ENCODE measurements at regions not wholly inside any gene's neighbourhood (a gene's known extent, or its start where the extent isn't known, plus 50 kb on each side); places are given as distances from the start of the nearest gene placed in this dataset.

- Mint-ChIP-seq H3K9me3 (ENCODE audit: low read depth, unreplicated experiment) (no peaks in the 10 kb centered on the region), H3K36me3 (ENCODE audit: insufficient read depth, unreplicated experiment) (no peaks in the 10 kb centered on the region), H3K27me3 (ENCODE audit: unreplicated experiment) (no peaks in the 10 kb centered on the region), H3K27ac (ENCODE audit: unreplicated experiment) (no peak overlapping the region), H3K4me1 (ENCODE audit: low read depth, unreplicated experiment) (peaks cover 7% of the 10 kb centered on the region), H3K4me3 (ENCODE audit: low read depth, unreplicated experiment) (no peak overlapping the region)
- TF ChIP-seq, protein P1, sequence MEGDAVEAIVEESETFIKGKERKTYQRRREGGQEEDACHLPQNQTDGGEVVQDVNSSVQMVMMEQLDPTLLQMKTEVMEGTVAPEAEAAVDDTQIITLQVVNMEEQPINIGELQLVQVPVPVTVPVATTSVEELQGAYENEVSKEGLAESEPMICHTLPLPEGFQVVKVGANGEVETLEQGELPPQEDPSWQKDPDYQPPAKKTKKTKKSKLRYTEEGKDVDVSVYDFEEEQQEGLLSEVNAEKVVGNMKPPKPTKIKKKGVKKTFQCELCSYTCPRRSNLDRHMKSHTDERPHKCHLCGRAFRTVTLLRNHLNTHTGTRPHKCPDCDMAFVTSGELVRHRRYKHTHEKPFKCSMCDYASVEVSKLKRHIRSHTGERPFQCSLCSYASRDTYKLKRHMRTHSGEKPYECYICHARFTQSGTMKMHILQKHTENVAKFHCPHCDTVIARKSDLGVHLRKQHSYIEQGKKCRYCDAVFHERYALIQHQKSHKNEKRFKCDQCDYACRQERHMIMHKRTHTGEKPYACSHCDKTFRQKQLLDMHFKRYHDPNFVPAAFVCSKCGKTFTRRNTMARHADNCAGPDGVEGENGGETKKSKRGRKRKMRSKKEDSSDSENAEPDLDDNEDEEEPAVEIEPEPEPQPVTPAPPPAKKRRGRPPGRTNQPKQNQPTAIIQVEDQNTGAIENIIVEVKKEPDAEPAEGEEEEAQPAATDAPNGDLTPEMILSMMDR (IDR thresholded peaks at IDR 0.05; ENCODE audit: unreplicated experiment): no peak
- no TSS peak for BruUV-seq (replicated peaks)
- CTCF ChIA-PET: no interaction called here
- intact Hi-C loops (cut with micrococcal nuclease; ENCODE audit: unreplicated experiment): no loop called here
- DNase-seq: no peak
Observed at GRCh38 chr6:146865756-146866379, 267.1 kb downstream of the ADGB start.

GRCh38 chr6:146866731-146867414 lies 268.1 kb downstream of the ADGB start:
- no peaks in the 10 kb centered on the region for H3K36me3 Mint-ChIP-seq (ENCODE audit: insufficient read depth, unreplicated experiment)
- BruUV-seq (replicated peaks): no TSS peak
- no peaks in the 10 kb centered on the region for H3K27me3 Mint-ChIP-seq (ENCODE audit: unreplicated experiment)
- TF ChIP-seq, protein P1 (IDR thresholded peaks at IDR 0.05; ENCODE audit: unreplicated experiment): no peak
- intact Hi-C loops (cut with micrococcal nuclease; ENCODE audit: unreplicated experiment): no loop called here
- H3K27ac Mint-ChIP-seq (ENCODE audit: unreplicated experiment): no peak overlapping the region
- no peak for DNase-seq
- peaks cover 13% of the 10 kb centered on the region for H3K4me1 Mint-ChIP-seq (ENCODE audit: low read depth, unreplicated experiment)
- no peak overlapping the region for H3K4me3 Mint-ChIP-seq (ENCODE audit: low read depth, unreplicated experiment)
- H3K9me3 Mint-ChIP-seq (ENCODE audit: low read depth, unreplicated experiment): no peaks in the 10 kb centered on the region
- CTCF ChIA-PET: no interaction called here

GRCh38 chr6:146868671-146869209 lies 270.0 kb downstream of the ADGB start:
- CTCF ChIA-PET: interaction anchor here (0.6 kb wide), 1 partner anchor 266 kb away, joined by 3 read pairs; no protein-coding TSS in a partner anchor
- intact Hi-C loops (cut with micrococcal nuclease; ENCODE audit: unreplicated experiment): no loop called here
- no peak for DNase-seq
- TF ChIP-seq, protein P1 (IDR thresholded peaks at IDR 0.05; ENCODE audit: unreplicated experiment): no peak
- BruUV-seq (replicated peaks): no TSS peak
- Mint-ChIP-seq H3K36me3 (ENCODE audit: insufficient read depth, unreplicated experiment) (no peaks in the 10 kb centered on the region), H3K4me3 (ENCODE audit: low read depth, unreplicated experiment) (no peak overlapping the region), H3K27me3 (ENCODE audit: unreplicated experiment) (no peaks in the 10 kb centered on the region), H3K27ac (ENCODE audit: unreplicated experiment) (no peak overlapping the region), H3K9me3 (ENCODE audit: low read depth, unreplicated experiment) (no peaks in the 10 kb centered on the region), H3K4me1 (ENCODE audit: low read depth, unreplicated experiment) (peaks cover 21% of the 10 kb centered on the region)

GRCh38 chr6:146870760-146871159 lies 272.0 kb downstream of the ADGB start:
- H3K27ac Mint-ChIP-seq (ENCODE audit: unreplicated experiment): peak overlapping the region; percentile 14

More at GRCh38 chr6:146870760-146871159, 272.0 kb downstream of the ADGB start:
- Mint-ChIP-seq H3K9me3 (ENCODE audit: low read depth, unreplicated experiment) (no peaks in the 10 kb centered on the region), H3K27me3 (ENCODE audit: unreplicated experiment) (no peaks in the 10 kb centered on the region), H3K4me3 (ENCODE audit: low read depth, unreplicated experiment) (no peak overlapping the region), H3K4me1 (ENCODE audit: low read depth, unreplicated experiment) (peaks cover 21% of the 10 kb centered on the region), H3K36me3 (ENCODE audit: insufficient read depth, unreplicated experiment) (no peaks in the 10 kb centered on the region)
- DNase-seq: no peak
- TF ChIP-seq, protein P1 (IDR thresholded peaks at IDR 0.05; ENCODE audit: unreplicated experiment): no peak
- CTCF ChIA-PET: no interaction called here
- intact Hi-C loops (cut with micrococcal nuclease; ENCODE audit: unreplicated experiment): loop anchor here (5.0 kb wide), 1 partner anchor 42 kb away; no protein-coding TSS in a partner anchor
- no TSS peak for BruUV-seq (replicated peaks)
